GM12873 (cell line): ENCODE measurements at regions not wholly inside any gene's neighbourhood (a gene's known extent, or its start where the extent isn't known, plus 50 kb on each side); places are given as distances from the start of the nearest gene placed in this dataset.

Experiments
- CTCF ChIP-seq: IDR thresholded peaks from 2 replicates; pipeline ENCODE4 v1.5.1; 2012; ENCODE audit warnings: low read depth, mild to moderate bottlenecking, moderate library complexity, low read length, control low read depth; ENCODE audit not compliant: insufficient read depth; ENCODE audit errors: missing control alignments

GRCh38 chr6:25136854-25137253 lies 142.3 kb upstream of the CARMIL1 start:
- TF ChIP-seq CTCF: no peak

GRCh38 chr6:25137480-25137879 lies 141.7 kb upstream of the CARMIL1 start:
- TF ChIP-seq CTCF: no peak

GRCh38 chr6:25137916-25138232 lies 141.3 kb upstream of the CARMIL1 start:
- no peak for TF ChIP-seq CTCF

- TF ChIP-seq CTCF: peak; percentile 24
Measured at GRCh38 chr6:25138233-25138933, 140.8 kb upstream of the CARMIL1 start.

GRCh38 chr6:25138934-25139415 lies 140.2 kb upstream of the CARMIL1 start:
- no peak for TF ChIP-seq CTCF

- TF ChIP-seq CTCF: no peak
Measured at GRCh38 chr6:25142506-25142905, 136.7 kb upstream of the CARMIL1 start.

- no peak for TF ChIP-seq CTCF
Measured at GRCh38 chr6:25144919-25145318, 134.3 kb upstream of the CARMIL1 start.
